Amniotic stem cell (primary cell): ENCODE measurements at regions not wholly inside any gene's neighbourhood (a gene's known extent, or its start where the extent isn't known, plus 50 kb on each side); places are given as distances from the start of the nearest gene placed in this dataset.

Source experiments
- DNase-seq: peaks from one replicate; lab custom pipeline; 2025; lab: John Stamatoyannopoulos, UW

DNA sequence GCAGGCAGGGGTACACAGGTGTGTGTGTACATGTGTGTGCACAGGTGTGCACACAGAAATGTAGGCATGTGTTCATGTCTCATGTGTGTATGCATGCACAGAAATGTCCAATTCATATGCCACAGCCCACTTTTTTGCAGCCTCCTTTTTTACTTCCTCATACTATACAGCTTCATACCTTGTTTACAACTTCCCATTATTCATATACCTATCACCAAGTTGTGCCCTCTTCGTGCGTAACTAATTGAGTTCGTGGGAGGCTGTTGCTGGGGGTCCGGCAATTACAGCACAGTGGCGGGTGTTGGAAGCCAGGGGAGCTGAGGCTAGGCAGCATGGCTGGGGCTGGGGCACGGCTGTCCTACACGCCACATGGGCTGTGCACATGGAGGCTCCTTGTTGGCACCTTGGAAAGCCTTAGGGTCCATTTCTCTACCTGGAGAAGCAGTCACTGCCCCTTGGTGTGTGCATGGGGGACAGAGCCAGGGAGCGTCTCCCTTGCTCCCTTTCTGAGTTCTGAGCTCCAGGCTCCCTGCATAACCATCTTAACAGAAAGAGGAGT, 266.7 kb downstream of the ENGASE start:
- DNase-seq = no peak

- no peak for DNase-seq
Measured at GRCh38 chr17:79340333-79341221, 266.0 kb downstream of the ENGASE start.

DNA sequence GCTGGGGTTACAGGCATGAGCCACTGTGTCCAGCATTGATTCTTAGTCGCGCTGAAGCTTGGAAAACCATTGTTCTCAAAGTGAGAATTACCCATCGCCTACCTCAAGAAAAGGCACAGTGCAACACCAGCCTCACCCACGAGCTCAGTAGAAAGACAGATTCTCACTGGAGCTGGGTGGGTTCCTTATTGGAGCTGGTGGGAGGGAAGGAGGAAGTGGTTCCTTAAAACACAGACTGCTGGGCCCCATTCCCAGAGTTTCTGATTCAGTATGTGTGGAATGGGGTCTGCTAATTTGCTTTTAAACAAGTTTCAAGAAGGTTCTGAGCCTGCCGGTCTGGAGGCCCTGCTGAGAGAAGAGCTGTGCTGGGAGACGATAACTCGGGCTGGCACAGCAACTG, 264.7 kb downstream of the ENGASE start:
- no peak for DNase-seq

- DNase-seq = no peak
Measured at GRCh38 chr17:79338604-79339003, 264.0 kb downstream of the ENGASE start.

DNA sequence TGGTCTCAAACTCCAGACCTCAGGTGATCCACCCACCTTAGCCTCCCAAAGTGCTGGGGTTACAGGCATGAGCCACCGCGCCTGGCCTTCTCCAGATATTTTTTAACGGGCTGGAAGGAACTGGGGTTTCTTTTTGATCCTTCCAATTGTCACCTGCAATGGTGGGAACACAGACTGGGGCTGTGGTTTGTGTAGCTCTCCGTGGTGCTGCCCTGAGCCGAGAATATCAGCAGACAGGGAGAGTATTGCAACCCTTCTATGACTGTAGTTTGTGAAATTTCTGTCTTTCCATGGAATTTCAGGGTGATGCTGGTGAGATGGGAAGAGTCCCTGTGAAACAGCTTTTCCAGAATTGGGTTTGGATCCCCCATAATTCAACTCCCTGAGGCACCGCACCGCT, 263.5 kb downstream of the ENGASE start:
- DNase-seq = no peak

DNA sequence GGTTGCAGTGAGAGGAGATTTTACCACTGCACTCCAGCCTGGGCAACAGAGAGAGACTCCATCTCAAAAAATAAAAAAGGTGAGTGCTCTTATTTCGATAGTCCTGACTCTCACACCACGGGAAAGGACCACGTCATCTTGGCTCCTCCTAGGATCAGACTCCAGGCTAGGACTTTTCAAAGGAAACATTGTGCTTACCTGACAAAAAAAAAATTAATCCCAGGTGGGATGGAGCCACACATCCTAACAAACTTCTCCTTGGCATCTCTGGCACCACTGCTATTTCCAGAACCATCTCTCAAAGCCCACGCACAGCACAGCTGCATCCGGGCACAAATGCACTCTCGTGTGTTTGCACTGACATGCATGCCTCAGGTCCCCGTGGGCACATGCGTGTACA, 262.4 kb downstream of the ENGASE start:
- no peak for DNase-seq

DNA sequence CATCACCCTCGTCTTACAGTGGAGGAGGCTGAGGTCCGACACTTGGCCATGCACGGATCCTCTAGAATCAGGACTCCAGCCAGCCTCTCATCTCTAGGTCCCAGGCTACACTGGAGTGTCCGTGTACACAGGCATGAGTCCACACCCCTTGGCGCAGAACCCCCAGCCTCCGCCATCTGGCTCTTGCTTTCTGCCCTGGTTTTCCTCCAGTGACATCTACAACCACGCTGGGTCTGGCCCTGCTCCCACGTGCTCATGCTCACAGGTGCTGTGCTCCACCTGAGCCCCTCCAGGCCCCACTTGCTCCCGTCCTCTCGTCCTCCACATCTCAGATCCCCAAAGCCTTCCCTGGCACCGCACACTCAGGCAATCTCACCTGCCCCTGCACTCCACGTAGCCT, 260.8 kb downstream of the ENGASE start:
- no peak for DNase-seq

GRCh38 chr17:79332011-79332554, 257.5 kb downstream of the ENGASE start:
- DNase-seq = no peak

- no peak for DNase-seq
Measured at GRCh38 chr17:79331492-79331891, 256.9 kb downstream of the ENGASE start.

GRCh38 chr17:79330696-79331095, 256.1 kb downstream of the ENGASE start:
- DNase-seq = no peak

- no peak for DNase-seq
Measured at GRCh38 chr17:79330229-79330628, 255.6 kb downstream of the ENGASE start.

DNA sequence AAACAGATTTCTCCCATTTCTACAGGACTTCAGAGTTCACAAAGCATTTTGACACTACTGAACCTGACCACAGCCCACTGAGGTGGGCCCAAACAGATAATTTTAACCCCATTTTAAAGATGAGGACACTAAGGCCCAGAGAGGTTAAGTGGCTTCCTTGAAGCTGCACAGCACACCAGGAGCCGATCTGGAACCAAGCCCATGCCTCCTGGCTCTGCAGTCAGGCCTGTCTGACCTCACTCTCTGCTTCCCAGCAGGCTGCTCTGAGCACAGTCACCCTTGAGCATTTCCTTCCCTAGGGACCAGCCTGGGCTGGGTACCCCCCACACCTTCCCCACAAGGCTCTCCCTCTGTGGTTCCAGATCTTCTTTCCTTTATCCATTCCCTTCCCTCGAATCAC, 252.2 kb downstream of the ENGASE start:
- no peak for DNase-seq

DNA sequence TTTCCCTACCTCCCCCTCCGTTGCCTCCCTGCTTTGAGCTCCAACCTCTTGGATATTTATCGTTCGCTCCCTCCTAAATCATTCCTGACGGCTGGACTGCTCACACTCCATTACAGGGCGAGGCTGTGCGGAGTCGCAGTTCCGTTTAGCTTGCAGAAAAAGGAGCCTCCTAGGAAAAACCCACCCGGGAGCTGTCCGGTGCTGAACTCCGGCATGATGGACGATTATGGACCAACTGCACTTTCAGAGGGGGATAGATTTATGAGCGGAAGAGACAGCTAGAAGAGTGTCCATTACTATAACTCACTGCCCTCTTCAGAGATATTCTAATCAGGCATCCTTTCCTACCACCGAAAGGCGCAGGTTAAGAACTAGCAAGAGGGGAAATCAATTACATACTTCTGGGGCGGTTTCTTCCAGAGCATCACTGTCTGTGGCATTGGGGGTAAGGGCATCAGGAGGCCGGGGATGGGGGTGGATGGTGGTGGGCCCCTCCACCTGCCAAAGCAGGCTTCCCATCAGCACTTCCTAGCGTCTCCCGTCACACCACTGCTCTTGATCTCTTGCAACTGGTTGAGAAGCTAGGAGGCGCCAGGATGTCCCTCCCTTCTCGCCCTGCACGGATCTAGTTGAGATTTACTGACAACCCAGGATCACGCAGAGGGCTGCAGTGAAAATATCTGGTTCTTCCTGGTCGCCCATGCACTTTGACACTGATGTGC, 251.2 kb downstream of the ENGASE start:
- no peak for DNase-seq

- no peak for DNase-seq
Measured at GRCh38 chr17:79324194-79324593, 249.6 kb downstream of the ENGASE start.

- DNase-seq = no peak
Measured at GRCh38 chr17:79323566-79323965, 248.9 kb downstream of the ENGASE start.

DNA sequence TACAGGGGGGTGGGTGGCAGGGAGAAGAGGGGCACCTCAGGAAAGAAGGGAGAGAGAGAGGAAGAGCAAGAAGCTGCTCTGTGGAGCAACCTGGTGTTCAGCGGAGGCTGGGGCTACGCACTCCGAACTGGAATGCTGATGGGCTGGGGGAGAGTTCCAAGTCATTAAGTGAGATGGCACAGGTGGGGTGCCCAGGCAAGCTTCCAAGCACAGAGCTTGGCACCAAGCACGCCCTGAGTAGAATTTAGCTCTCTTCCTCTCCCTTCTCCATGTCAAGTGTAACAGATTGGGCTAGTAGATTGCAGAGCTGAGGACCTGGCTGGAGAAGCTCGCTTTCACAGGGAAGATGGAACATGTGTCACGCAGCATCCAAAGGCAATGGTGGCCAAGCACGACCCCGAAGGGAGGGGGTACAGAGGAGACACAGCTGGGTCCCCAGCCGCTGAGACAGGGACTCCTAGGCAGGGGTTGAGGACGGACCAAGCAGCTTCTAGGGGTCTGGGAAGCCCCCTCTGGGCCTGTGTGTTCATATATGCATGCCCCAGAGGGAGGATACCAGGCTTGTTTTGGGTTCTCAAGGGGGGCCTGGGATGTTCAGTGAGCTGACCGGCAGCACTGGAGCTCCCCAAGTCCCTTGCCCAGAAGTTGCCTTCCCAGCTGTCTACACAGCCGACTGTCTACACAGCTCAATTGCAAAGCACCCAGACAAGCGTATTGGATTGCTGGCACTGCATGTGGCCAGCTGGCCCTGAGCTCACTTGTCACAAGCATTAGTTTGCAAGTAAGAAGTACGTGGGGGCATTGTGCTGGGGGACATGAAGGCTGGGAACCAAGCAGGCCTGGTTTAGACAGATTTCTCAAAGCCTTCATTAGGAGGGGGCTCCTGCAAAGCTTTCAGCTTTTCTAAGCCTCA, 247.8 kb downstream of the ENGASE start:
- no peak for DNase-seq

DNA sequence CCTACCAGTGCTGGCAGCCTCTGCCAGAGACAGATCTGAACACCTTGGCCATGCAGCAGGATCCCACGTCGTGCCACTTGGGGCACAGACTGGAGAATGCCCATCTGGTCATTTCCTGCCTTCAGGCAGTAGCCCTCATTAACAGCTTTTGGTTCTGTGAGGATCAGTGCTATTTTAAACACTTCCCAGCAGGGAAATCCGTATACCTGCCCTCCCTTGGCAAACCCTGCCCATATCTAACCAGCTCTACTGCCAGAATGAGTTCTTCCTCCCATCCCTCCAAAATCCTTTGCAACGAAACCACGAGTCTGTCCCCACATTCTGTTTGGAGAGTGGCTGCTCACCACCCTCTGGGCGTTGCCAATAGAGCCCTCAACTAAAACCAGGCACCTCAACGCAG, 245.7 kb downstream of the ENGASE start:
- DNase-seq = no peak

GRCh38 chr17:79317916-79318315, 243.3 kb downstream of the ENGASE start:
- DNase-seq = no peak

- no peak for DNase-seq
Measured at GRCh38 chr17:79316805-79317204, 242.2 kb downstream of the ENGASE start.

DNA sequence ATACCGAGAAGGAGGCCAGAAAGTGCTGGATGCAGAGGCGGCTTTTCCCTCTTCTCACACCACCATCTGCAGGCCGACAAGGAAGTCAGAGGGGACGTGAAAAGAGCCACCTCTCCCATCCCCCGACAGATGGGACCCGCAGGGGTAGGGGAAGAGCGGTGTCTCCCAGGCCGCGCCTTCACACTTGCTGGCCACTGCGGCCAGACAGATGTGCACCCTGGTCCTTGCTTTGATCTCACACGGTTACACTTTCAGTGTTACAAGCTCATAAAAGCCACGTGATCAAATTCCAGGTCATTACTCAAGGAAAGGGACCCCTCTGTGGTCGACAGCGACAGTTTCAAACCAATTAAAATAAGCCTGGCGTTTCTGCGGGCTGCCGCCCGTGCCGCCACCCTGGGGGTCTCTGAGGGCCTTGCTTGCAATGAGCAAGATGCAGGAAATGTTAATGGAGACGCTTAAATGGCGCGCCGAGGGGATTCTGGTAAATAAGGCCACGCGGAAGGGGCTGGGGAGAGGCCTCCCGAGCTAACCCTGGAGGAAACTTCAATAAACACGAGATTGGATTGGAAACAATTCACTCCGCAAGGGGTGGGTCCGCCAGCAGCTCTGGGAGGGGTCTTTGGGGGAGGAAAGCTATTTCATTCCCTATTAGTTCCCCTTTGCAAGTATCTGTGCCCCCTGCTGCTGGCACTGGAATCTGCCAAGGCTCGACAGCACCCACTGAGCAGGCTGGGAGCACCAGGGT, 240.9 kb downstream of the ENGASE start:
- no peak for DNase-seq
